ENCODE measurements at regions not wholly inside any gene's neighbourhood (a gene's known extent, or its start where the extent isn't known, plus 50 kb on each side); places are given as distances from the start of the nearest gene placed in this dataset.

DNA sequence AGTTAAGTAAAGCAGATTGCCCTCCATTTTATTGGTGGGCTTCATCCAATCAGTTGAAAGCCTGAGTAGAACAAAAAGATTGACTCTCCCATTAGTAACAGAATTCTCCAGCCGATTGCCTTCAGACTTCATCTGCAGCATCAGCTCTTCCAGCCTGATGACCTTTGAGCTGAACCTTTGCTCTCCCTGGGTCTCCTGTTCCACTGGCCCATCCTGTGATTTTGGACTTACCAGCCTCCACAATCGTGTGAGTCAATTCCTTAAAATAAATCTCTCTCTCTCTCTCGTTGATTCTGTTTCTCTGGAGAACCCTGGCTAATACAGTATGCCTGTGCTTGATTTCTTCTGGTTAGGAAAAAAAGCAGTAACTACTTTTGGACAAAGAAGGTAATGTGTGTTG is 121.9 kb downstream of the OSTF1 start:
- Histone ChIP-seq H3K4me1 (ENCODE audit: control insufficient read depth, insufficient read depth, low read length) (no peaks in the 10 kb centered on the region), H3K27ac (ENCODE audit: extremely low read depth, low read depth, low read length) (no peak overlapping the region), H3K4me3 (ENCODE audit: low read depth, low read length) (no peak overlapping the region), H3K36me3 (ENCODE audit: control insufficient read depth in 2 of 2, insufficient read depth in 1 of 2, low read length in 2 of 2) (no peaks in the 10 kb centered on the region), H3K9me3 (ENCODE audit: control insufficient read depth, insufficient read depth, low read depth, low read length) (no peaks in the 10 kb centered on the region)
- TF ChIP-seq ZNF221 (tag by site-specific recombination; IDR thresholded peaks at IDR 0.05; ENCODE audit: borderline replicate concordance), result no peak
- TF ChIP-seq ZNF354C (tag by site-specific recombination; IDR thresholded peaks at IDR 0.05; ENCODE audit: borderline replicate concordance, low read depth), result no peak
- TF ChIP-seq ZNF202 (tag by site-specific recombination; IDR thresholded peaks at IDR 0.05; ENCODE audit: borderline replicate concordance), result no peak
- no peak for TF ChIP-seq ZNF239 (tag by site-specific recombination; IDR thresholded peaks at IDR 0.05)
- TF ChIP-seq ZNF501 (tag by site-specific recombination; IDR thresholded peaks at IDR 0.05), result no peak
- ChIA-PET CTCF (interaction anchor here (1.2 kb wide), 1 partner anchor 15 kb away, joined by 5 read pairs; no protein-coding TSS in a partner anchor), POLR2A (no interaction called here)

DNA sequence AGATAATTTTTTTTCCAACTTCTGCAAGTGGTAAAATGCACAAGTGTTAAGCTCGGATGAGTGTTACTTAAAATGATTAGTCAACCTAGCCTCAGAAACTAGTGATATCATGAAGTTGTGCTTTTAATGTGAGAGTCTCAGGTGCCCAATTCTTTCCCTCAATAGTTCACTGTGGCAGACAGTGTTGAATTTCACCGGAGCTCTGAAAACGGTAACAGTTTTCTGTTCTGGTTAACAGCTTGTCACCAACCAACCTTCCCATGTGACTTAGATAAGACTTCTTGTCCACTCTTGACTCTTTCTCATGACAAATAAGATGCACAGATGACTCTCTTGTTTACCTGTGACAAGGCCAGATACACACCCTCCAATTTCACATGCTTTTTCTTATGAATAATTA is 125.5 kb downstream of the OSTF1 start:
- Histone ChIP-seq H3K27ac (ENCODE audit: extremely low read depth, low read depth, low read length) (no peak overlapping the region), H3K36me3 (ENCODE audit: control insufficient read depth in 2 of 2, insufficient read depth in 1 of 2, low read length in 2 of 2) (no peaks in the 10 kb centered on the region), H3K4me1 (ENCODE audit: control insufficient read depth, insufficient read depth, low read length) (no peaks in the 10 kb centered on the region), H3K9me3 (ENCODE audit: control insufficient read depth, insufficient read depth, low read depth, low read length) (no peaks in the 10 kb centered on the region), H3K4me3 (ENCODE audit: low read depth, low read length) (no peak overlapping the region)
- TF ChIP-seq ZNF548 (tag by site-specific recombination; IDR thresholded peaks at IDR 0.05) (no peak), ZNF16 (tag by site-specific recombination; IDR thresholded peaks at IDR 0.05; ENCODE audit: low read depth) (no peak), ZNF248 (tag by site-specific recombination; IDR thresholded peaks at IDR 0.05) (no peak), ZBTB20 (tag by site-specific recombination; IDR thresholded peaks at IDR 0.05) (no peak), ZNF350 (tag by site-specific recombination; IDR thresholded peaks at IDR 0.05) (no peak), ZNF174 (tag by site-specific recombination; IDR thresholded peaks at IDR 0.05) (no peak), SP2 (tag by site-specific recombination; IDR thresholded peaks at IDR 0.05) (no peak), MZF1 (tag by site-specific recombination; IDR thresholded peaks at IDR 0.05; ENCODE audit: borderline replicate concordance) (no peak)
- TF ChIP-seq, protein P1, sequence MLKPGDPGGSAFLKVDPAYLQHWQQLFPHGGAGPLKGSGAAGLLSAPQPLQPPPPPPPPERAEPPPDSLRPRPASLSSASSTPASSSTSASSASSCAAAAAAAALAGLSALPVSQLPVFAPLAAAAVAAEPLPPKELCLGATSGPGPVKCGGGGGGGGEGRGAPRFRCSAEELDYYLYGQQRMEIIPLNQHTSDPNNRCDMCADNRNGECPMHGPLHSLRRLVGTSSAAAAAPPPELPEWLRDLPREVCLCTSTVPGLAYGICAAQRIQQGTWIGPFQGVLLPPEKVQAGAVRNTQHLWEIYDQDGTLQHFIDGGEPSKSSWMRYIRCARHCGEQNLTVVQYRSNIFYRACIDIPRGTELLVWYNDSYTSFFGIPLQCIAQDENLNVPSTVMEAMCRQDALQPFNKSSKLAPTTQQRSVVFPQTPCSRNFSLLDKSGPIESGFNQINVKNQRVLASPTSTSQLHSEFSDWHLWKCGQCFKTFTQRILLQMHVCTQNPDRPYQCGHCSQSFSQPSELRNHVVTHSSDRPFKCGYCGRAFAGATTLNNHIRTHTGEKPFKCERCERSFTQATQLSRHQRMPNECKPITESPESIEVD (tag by site-specific recombination; IDR thresholded peaks at IDR 0.05), result no peak
- TF ChIP-seq, protein P2, sequence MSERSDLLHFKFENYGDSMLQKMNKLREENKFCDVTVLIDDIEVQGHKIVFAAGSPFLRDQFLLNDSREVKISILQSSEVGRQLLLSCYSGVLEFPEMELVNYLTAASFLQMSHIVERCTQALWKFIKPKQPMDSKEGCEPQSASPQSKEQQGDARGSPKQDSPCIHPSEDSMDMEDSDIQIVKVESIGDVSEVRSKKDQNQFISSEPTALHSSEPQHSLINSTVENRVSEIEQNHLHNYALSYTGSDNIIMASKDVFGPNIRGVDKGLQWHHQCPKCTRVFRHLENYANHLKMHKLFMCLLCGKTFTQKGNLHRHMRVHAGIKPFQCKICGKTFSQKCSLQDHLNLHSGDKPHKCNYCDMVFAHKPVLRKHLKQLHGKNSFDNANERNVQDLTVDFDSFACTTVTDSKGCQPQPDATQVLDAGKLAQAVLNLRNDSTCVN (tag by site-specific recombination; optimal IDR thresholded peaks at IDR 0.05), result no peak
- TF ChIP-seq, protein P3, sequence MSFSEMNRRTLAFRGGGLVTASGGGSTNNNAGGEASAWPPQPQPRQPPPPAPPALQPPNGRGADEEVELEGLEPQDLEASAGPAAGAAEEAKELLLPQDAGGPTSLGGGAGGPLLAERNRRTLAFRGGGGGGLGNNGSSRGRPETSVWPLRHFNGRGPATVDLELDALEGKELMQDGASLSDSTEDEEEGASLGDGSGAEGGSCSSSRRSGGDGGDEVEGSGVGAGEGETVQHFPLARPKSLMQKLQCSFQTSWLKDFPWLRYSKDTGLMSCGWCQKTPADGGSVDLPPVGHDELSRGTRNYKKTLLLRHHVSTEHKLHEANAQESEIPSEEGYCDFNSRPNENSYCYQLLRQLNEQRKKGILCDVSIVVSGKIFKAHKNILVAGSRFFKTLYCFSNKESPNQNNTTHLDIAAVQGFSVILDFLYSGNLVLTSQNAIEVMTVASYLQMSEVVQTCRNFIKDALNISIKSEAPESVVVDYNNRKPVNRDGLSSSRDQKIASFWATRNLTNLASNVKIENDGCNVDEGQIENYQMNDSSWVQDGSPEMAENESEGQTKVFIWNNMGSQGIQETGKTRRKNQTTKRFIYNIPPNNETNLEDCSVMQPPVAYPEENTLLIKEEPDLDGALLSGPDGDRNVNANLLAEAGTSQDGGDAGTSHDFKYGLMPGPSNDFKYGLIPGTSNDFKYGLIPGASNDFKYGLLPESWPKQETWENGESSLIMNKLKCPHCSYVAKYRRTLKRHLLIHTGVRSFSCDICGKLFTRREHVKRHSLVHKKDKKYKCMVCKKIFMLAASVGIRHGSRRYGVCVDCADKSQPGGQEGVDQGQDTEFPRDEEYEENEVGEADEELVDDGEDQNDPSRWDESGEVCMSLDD (tag by site-specific recombination; IDR thresholded peaks at IDR 0.05), result no peak
- CTCF ChIA-PET, result no interaction called here
- POLR2A ChIA-PET, result no interaction called here

DNA sequence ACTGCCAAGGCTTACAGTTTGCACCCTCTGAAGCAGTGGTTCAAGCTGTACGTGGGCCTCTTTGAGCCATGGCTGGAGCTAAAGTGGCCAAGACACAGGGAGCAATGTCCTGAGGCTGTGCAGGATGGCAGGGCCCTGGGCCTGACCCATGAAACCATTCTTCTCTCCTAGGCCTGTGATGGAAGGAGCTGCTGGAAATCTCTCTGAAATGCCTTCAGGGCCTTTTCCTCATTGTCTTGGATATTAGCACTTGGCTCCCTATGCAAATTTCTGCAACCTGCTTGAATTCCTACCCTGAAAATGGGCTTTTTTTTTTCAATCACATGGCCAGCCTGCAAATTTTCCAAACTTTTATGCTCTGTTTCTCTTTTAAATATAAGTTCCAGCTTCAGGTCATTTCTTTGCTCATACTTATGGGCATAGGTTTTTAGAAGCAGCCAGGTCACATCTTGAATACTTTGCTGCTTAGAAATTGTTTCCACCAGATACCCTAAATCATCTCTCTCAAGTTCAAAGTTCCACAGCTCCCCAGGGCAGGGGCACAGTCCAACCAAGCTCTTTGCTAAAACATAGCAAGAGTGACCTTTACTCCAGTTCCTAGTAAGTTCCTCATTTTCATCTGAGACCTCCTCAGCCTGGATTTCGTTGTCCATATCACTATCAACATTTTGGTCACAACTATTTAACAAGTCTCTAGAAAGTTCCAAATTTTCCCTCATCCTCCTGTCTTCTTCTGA is 138.3 kb downstream of the OSTF1 start:
- H3K4me3 ChIP-seq (ENCODE audit: low read depth, low read length), result no peak overlapping the region
- no peaks in the 10 kb centered on the region for H3K9me3 ChIP-seq (ENCODE audit: control insufficient read depth, insufficient read depth, low read depth, low read length)
- CTCF ChIA-PET, result interaction anchor here (0.6 to 1.6 kb wide), 2 partner anchors 12 to 1725 kb away, joined by 4 to 5 read pairs; no protein-coding TSS in a partner anchor
- POLR2A ChIA-PET, result no interaction called here
- no peaks in the 10 kb centered on the region for H3K36me3 ChIP-seq (ENCODE audit: control insufficient read depth in 2 of 2, insufficient read depth in 1 of 2, low read length in 2 of 2)
- no peak overlapping the region for H3K27ac ChIP-seq (ENCODE audit: extremely low read depth, low read depth, low read length)
- H3K4me1 ChIP-seq (ENCODE audit: control insufficient read depth, insufficient read depth, low read length), result no peaks in the 10 kb centered on the region
- TF ChIP-seq, protein P4, sequence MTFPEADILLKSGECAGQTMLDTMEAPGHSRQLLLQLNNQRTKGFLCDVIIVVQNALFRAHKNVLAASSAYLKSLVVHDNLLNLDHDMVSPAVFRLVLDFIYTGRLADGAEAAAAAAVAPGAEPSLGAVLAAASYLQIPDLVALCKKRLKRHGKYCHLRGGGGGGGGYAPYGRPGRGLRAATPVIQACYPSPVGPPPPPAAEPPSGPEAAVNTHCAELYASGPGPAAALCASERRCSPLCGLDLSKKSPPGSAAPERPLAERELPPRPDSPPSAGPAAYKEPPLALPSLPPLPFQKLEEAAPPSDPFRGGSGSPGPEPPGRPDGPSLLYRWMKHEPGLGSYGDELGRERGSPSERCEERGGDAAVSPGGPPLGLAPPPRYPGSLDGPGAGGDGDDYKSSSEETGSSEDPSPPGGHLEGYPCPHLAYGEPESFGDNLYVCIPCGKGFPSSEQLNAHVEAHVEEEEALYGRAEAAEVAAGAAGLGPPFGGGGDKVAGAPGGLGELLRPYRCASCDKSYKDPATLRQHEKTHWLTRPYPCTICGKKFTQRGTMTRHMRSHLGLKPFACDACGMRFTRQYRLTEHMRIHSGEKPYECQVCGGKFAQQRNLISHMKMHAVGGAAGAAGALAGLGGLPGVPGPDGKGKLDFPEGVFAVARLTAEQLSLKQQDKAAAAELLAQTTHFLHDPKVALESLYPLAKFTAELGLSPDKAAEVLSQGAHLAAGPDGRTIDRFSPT (tag by site-specific recombination; IDR thresholded peaks at IDR 0.05), result no peak
- TF ChIP-seq ZNF274 (IDR thresholded peaks at IDR 0.05; ENCODE audit: low read length) (no peak), ZNF274 (tag by site-specific recombination; IDR thresholded peaks at IDR 0.05; ENCODE audit: borderline replicate concordance) (no peak), PRDM1 (tag by site-specific recombination; IDR thresholded peaks at IDR 0.05) (no peak), ZNF169 (tag by site-specific recombination; IDR thresholded peaks at IDR 0.05) (no peak), YY1 (tag by site-specific recombination; IDR thresholded peaks at IDR 0.05) (no peak), ZNF530 (tag by site-specific recombination; IDR thresholded peaks at IDR 0.05; ENCODE audit: low read depth) (no peak), ZNF132 (tag by site-specific recombination; IDR thresholded peaks at IDR 0.05; ENCODE audit: borderline replicate concordance) (no peak), ZFP41 (tag by site-specific recombination; IDR thresholded peaks at IDR 0.05; ENCODE audit: borderline replicate concordance) (no peak)

Data from HEK293 (cell line).